GM19351 (cell line): ENCODE measurements at regions not wholly inside any gene's neighbourhood (a gene's known extent, or its start where the extent isn't known, plus 50 kb on each side); places are given as distances from the start of the nearest gene placed in this dataset.
A peak's percentile ranks its signal among the peaks of the same experiment; 100 is the strongest.

Experiments used
- ATAC-seq: cut with Tn5 transposase; IDR thresholded peaks from one replicate; pipeline ENCODE4 v1.9.1; 2021; ENCODE audit warnings: mild to moderate bottlenecking, moderate library complexity; ENCODE audit not compliant: unreplicated experiment

- peak; percentile 92 for ATAC-seq
These were observed 173.9 kb upstream of the SLC25A13 start for GRCh38 chr7:96495751-96496216.

GRCh38 chr7:96486681-96487080 is 164.8 kb upstream of the SLC25A13 start:
- no peak for ATAC-seq

GRCh38 chr7:96484845-96485244 is 162.9 kb upstream of the SLC25A13 start:
- no peak for ATAC-seq

- ATAC-seq = no peak
These were observed 162.2 kb upstream of the SLC25A13 start for GRCh38 chr7:96484091-96484490.

GRCh38 chr7:96481796-96482195 is 159.9 kb upstream of the SLC25A13 start:
- ATAC-seq = no peak

- no peak for ATAC-seq
These were observed 157.2 kb upstream of the SLC25A13 start for GRCh38 chr7:96479015-96479645.

- ATAC-seq = no peak
These were observed 149.7 kb upstream of the SLC25A13 start for GRCh38 chr7:96471606-96472005.

GRCh38 chr7:96452146-96452545 is 130.2 kb upstream of the SLC25A13 start:
- no peak for ATAC-seq

- no peak for ATAC-seq
These were observed 127.2 kb upstream of the SLC25A13 start for GRCh38 chr7:96449094-96449493.

GRCh38 chr7:96447109-96447645 is 125.3 kb upstream of the SLC25A13 start:
- no peak for ATAC-seq

GRCh38 chr7:96441436-96442084 is 119.7 kb upstream of the SLC25A13 start:
- ATAC-seq = no peak

- no peak for ATAC-seq
These were observed 118.4 kb upstream of the SLC25A13 start for GRCh38 chr7:96440328-96440727.

GRCh38 chr7:96436880-96437279 is 115.0 kb upstream of the SLC25A13 start:
- no peak for ATAC-seq

- no peak for ATAC-seq
These were observed 108.5 kb upstream of the SLC25A13 start for GRCh38 chr7:96430356-96430755.

- ATAC-seq = no peak
These were observed 105.2 kb upstream of the SLC25A13 start for GRCh38 chr7:96427143-96427542.

GRCh38 chr7:96426685-96427084 is 104.8 kb upstream of the SLC25A13 start:
- no peak for ATAC-seq

GRCh38 chr7:96426027-96426426 is 104.1 kb upstream of the SLC25A13 start:
- ATAC-seq = no peak

GRCh38 chr7:96424411-96424810 is 102.5 kb upstream of the SLC25A13 start:
- ATAC-seq = no peak

GRCh38 chr7:96422388-96422787 is 100.5 kb upstream of the SLC25A13 start:
- no peak for ATAC-seq

GRCh38 chr7:96418581-96418980 is 96.7 kb upstream of the SLC25A13 start:
- no peak for ATAC-seq

GRCh38 chr7:96417784-96418183 is 95.9 kb upstream of the SLC25A13 start:
- ATAC-seq = no peak

- ATAC-seq = no peak
These were observed 94.7 kb upstream of the SLC25A13 start for GRCh38 chr7:96416599-96416998.
